Calu3 (cell line): ENCODE measurements at regions not wholly inside any gene's neighbourhood (a gene's known extent, or its start where the extent isn't known, plus 50 kb on each side); places are given as distances from the start of the nearest gene placed in this dataset.

Source experiments
- BruUV-seq: library from RNA; stranded (reverse); fragments of 400-500 nt; replicated peaks from 2 replicates; lab custom pipeline; 2021; lab: Mats Ljungman, UMichigan
- CTCF ChIA-PET: fragments of 300-600 bp; sonication (Branson Sonifier 250); formaldehyde crosslinking; loops from one replicate; lab custom pipeline; 2022; ENCODE audit warnings: antibody characterized with exemption; lab: Charles Lee
- DNase-seq: peaks from one replicate; pipeline ENCODE4 v3.0.0; 2022
- H3K27ac Mint-ChIP-seq: one replicate; pipeline ENCODE4 v1.8.0; 2022; ENCODE audit warnings: mixed read lengths; ENCODE audit not compliant: unreplicated experiment
- H3K27me3 Mint-ChIP-seq: one replicate; pipeline ENCODE4 v1.8.0; 2022; ENCODE audit warnings: mixed read lengths; ENCODE audit not compliant: unreplicated experiment
- H3K36me3 Mint-ChIP-seq: one replicate; pipeline ENCODE4 v1.8.0; 2022; ENCODE audit warnings: mild to moderate bottlenecking, moderate library complexity, mixed read lengths; ENCODE audit not compliant: insufficient read depth, unreplicated experiment
- H3K4me1 Mint-ChIP-seq: one replicate; pipeline ENCODE4 v1.8.0; 2022; ENCODE audit warnings: mild to moderate bottlenecking, low read depth, mixed read lengths; ENCODE audit not compliant: unreplicated experiment
- H3K4me3 Mint-ChIP-seq: one replicate; pipeline ENCODE4 v1.8.0; 2022; ENCODE audit warnings: mild to moderate bottlenecking, low read depth, moderate library complexity, mixed read lengths; ENCODE audit not compliant: unreplicated experiment
- H3K9me3 Mint-ChIP-seq: one replicate; pipeline ENCODE4 v1.8.0; 2022; ENCODE audit warnings: low read depth, mixed read lengths; ENCODE audit not compliant: unreplicated experiment
- intact Hi-C: fragments of 100-400 bp; cut with micrococcal nuclease; formaldehyde crosslinking; loops from one replicate; pipeline ENCODE4 v1.10.0; 2022; ENCODE audit not compliant: unreplicated experiment
- TF ChIP-seq, protein P1 (sequence below): fragments of 200-600 bp; IDR thresholded peaks from one replicate; pipeline ENCODE4 v1.8.0; 2022; ENCODE audit warnings: antibody characterized with exemption; ENCODE audit not compliant: unreplicated experiment

DNA sequence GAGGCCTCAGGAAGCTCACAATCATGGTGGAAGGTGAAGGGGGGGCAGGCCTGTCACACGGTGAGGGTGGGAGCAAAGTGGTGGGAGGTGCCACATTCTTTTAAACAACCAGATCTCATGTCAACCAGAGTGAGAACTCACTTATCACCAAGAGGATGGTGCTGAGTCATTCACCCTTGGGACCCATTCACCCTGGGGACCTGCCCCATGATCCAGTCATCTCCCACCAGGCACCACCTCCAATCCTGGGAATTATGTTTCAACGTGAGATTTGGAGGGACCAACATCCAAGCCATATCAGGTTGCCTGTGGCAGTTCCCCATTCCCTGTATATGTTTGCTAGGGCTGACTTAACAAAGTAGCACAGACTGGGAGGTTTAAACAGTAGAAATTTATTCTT, 318.4 kb upstream of the CLNK start:
- no peak for DNase-seq
- H3K9me3 Mint-ChIP-seq = peaks cover 2% of the 10 kb centered on the region
- no peaks in the 10 kb centered on the region for H3K4me1 Mint-ChIP-seq
- H3K4me3 Mint-ChIP-seq = no peak overlapping the region
- no peak overlapping the region for H3K27ac Mint-ChIP-seq
- CTCF ChIA-PET = no interaction called here
- BruUV-seq = no TSS peak
- intact Hi-C loops = no loop called here
- no peaks in the 10 kb centered on the region for H3K36me3 Mint-ChIP-seq
- TF ChIP-seq, protein P1, sequence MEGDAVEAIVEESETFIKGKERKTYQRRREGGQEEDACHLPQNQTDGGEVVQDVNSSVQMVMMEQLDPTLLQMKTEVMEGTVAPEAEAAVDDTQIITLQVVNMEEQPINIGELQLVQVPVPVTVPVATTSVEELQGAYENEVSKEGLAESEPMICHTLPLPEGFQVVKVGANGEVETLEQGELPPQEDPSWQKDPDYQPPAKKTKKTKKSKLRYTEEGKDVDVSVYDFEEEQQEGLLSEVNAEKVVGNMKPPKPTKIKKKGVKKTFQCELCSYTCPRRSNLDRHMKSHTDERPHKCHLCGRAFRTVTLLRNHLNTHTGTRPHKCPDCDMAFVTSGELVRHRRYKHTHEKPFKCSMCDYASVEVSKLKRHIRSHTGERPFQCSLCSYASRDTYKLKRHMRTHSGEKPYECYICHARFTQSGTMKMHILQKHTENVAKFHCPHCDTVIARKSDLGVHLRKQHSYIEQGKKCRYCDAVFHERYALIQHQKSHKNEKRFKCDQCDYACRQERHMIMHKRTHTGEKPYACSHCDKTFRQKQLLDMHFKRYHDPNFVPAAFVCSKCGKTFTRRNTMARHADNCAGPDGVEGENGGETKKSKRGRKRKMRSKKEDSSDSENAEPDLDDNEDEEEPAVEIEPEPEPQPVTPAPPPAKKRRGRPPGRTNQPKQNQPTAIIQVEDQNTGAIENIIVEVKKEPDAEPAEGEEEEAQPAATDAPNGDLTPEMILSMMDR = no peak
- H3K27me3 Mint-ChIP-seq = peaks cover 23% of the 10 kb centered on the region

DNA sequence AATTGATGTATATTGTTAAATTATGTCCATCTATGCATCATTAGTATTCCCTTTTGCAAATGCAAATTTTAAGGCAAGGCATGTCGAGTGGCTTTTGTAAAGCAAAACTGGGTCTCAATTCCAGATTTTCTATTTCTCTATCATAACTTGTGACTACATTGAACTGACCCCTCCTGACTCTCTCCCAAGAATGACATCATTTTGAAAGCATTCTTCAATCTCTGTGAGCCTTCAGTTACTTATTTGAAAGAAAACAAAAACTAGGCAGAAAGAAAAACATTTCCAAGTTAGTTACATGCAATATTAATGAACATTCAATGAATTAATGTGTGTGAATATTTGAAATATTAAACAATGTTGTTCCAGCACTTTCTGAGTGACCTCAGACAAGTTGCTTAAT, 314.3 kb upstream of the CLNK start:
- DNase-seq = no peak
- intact Hi-C loops = no loop called here
- no TSS peak for BruUV-seq
- Mint-ChIP-seq H3K4me1 (no peaks in the 10 kb centered on the region), H3K36me3 (no peaks in the 10 kb centered on the region), H3K9me3 (no peaks in the 10 kb centered on the region), H3K27ac (no peak overlapping the region), H3K27me3 (no peaks in the 10 kb centered on the region), H3K4me3 (no peak overlapping the region)
- TF ChIP-seq, protein P1 = no peak
- CTCF ChIA-PET = no interaction called here

DNA sequence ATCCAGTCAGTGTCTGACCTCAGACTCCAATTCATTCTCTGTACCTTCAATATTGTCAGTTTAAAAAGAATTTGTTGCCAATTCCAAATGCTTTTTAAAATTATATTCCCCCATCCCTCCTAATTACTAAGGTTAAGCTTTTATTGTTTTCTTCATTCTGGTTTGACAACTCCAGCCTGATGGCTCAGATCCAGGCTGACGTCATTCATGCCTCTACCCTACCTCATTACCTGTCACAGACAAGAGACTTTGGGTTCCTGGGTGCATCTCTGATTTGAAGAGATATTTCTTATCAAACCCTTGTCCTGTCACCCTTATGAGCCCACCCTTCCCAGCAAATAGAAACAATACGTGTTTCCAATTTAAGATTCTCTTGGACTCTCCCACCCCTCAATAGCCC, 300.2 kb upstream of the CLNK start:
- Mint-ChIP-seq H3K4me1 (peaks cover 6% of the 10 kb centered on the region), H3K27me3 (peaks cover 17% of the 10 kb centered on the region), H3K4me3 (no peak overlapping the region), H3K27ac (no peak overlapping the region), H3K9me3 (no peaks in the 10 kb centered on the region), H3K36me3 (no peaks in the 10 kb centered on the region)
- TF ChIP-seq, protein P1 = no peak
- CTCF ChIA-PET = no interaction called here
- DNase-seq = no peak
- intact Hi-C loops = no loop called here
- BruUV-seq = no TSS peak

DNA sequence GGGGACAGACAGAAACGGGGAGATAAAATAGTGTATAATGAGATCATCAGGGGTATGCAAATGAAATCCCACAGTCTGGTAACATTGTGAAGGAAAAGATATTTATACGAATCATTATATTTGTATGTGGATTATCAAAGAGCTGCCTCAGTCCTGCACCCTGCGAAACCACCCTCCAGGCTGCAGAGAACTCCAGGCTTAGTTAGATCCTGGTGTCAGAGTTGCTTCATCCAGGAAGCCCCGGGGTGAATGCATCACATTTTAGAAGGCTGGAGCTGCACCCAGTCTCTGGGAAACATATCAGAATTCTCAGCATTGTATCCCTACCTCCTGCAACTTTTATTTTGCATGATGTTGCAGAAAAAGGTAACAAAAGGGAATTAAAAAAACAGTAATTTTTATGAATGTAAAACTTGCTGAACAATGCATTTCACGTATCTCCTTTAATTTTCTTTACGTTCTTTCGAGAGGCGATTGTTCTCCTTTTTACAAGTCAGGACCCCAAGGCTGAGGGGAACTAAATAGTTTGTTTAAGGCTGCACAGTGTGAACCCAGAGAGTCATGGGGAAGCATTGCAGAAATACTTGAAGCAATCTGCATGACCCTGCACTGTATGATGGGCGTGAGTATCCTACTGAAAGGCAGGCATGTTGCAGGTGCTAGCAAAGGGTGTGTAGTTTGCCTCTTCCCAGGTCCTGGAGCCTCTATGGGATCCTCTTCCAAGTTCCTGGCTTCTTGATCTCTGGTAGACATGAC, 299.5 kb upstream of the CLNK start:
- H3K27ac Mint-ChIP-seq = no peak overlapping the region
- H3K9me3 Mint-ChIP-seq = no peaks in the 10 kb centered on the region
- peaks cover 6% of the 10 kb centered on the region for H3K4me1 Mint-ChIP-seq
- H3K27me3 Mint-ChIP-seq = peaks cover 17% of the 10 kb centered on the region
- H3K4me3 Mint-ChIP-seq = no peak overlapping the region
- intact Hi-C loops = no loop called here
- CTCF ChIA-PET = no interaction called here
- BruUV-seq = no TSS peak
- TF ChIP-seq, protein P1 = no peak
- DNase-seq = no peak
- H3K36me3 Mint-ChIP-seq = no peaks in the 10 kb centered on the region
